Psoas muscle (tissue), 7 donors: ENCODE measurements at regions not wholly inside any gene's neighbourhood (a gene's known extent, or its start where the extent isn't known, plus 50 kb on each side); places are given as distances from the start of the nearest gene placed in this dataset.

ENCODE experiments used
- ATAC-seq, 4 donors: fragments of 200-7000 bp; cut with Tn5 transposase; one replicate each; pipeline ENCODE4 v1.9.1; 2020; ENCODE audit warnings: moderate library complexity in 3 of 4, mild to moderate bottlenecking in 2 of 4
- DNase-seq, 2 donors: peaks; one replicate each; pipeline ENCODE4 v3.0.0-alpha.2; 2020
- H3K27ac ChIP-seq: fragments of 200-600 bp; one replicate; pipeline ENCODE4 v1.8.0; 2022
- H3K27me3 ChIP-seq, 3 donors: fragments of 200-600 bp in 1 of 3; one replicate each; pipeline versions ENCODE4 v1.6.1 to v1.8.0; 2013 to 2022; ENCODE audit warnings: low read length in 2 of 3, mild to moderate bottlenecking in 2 of 3, moderate library complexity in 1 of 3; ENCODE audit not compliant: insufficient read depth in 3 of 3
- H3K36me3 ChIP-seq, 2 donors: fragments of 200-600 bp in 1 of 2; one replicate each; pipeline versions ENCODE4 v1.6.1 to v1.8.0; 2013 to 2022; ENCODE audit warnings: low read depth in 1 of 2, mild to moderate bottlenecking in 1 of 2, moderate library complexity in 1 of 2; ENCODE audit not compliant: insufficient read depth in 1 of 2
- H3K4me1 ChIP-seq: fragments of 200-600 bp; one replicate; pipeline ENCODE4 v1.8.0; 2022
- H3K4me3 ChIP-seq: fragments of 200-600 bp; one replicate; pipeline ENCODE4 v1.8.0; 2022; ENCODE audit warnings: mild to moderate bottlenecking
- H3K9me3 ChIP-seq: fragments of 200-600 bp; one replicate; pipeline ENCODE4 v1.8.0; 2022
- WGBS, 3 donors: extraction: QIAGEN DNeasy Blood & Tissue Kit; methylation state at CpG; one replicate each; pipeline versions ENCODE4 v1.1.6 to v1.1.7; 2013; 5-methylcytosine and 5-hydroxymethylcytosine counted together
- intact Hi-C, 2 donors: fragments of 100-400 bp; cut with DNase I; formaldehyde crosslinking; loops; one replicate each; pipeline versions ENCODE4 v1.11.0 to v1.14.2; 2022
- TF ChIP-seq, protein P1 (sequence below): fragments of 200-600 bp; IDR thresholded peaks from one replicate; pipeline ENCODE4 v1.8.0; 2022; ENCODE audit warnings: antibody characterized with exemption
- donor health status: healthy with polysubstance abuse.
- donor health status: DM: no; HTN: no; CAD: no; lungs with moderate emphysema.
- donor health status: Bipolar disorder and iron deficiency.
- donor health status: healthy.
- donor health status: DM: yes; HTN: yes; CAD: no.
- donor health status: DM: no; HTN: no; CAD: no.
- donor health status: DM: yes; HTN: yes; CAD: no.

- intact Hi-C loops: no loop called here
- Histone ChIP-seq H3K36me3 (no peaks in the 10 kb centered on the region), H3K27ac (no peak overlapping the region), H3K9me3 (peaks cover 4% of the 10 kb centered on the region), H3K27me3 (no peaks in the 10 kb centered on the region), H3K4me1 (no peaks in the 10 kb centered on the region), H3K4me3 (no peak overlapping the region)
- TF ChIP-seq, protein P1, sequence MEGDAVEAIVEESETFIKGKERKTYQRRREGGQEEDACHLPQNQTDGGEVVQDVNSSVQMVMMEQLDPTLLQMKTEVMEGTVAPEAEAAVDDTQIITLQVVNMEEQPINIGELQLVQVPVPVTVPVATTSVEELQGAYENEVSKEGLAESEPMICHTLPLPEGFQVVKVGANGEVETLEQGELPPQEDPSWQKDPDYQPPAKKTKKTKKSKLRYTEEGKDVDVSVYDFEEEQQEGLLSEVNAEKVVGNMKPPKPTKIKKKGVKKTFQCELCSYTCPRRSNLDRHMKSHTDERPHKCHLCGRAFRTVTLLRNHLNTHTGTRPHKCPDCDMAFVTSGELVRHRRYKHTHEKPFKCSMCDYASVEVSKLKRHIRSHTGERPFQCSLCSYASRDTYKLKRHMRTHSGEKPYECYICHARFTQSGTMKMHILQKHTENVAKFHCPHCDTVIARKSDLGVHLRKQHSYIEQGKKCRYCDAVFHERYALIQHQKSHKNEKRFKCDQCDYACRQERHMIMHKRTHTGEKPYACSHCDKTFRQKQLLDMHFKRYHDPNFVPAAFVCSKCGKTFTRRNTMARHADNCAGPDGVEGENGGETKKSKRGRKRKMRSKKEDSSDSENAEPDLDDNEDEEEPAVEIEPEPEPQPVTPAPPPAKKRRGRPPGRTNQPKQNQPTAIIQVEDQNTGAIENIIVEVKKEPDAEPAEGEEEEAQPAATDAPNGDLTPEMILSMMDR: no peak
- DNase-seq (no peak), ATAC-seq (no peak)
These were observed 335.7 kb upstream of the CDH7 start for GRCh38 chr18:65415098-65415497.

GRCh38 chr18:65414501-65414900 lies 336.3 kb upstream of the CDH7 start:
- H3K4me1 ChIP-seq: no peaks in the 10 kb centered on the region
- H3K27ac ChIP-seq: no peak overlapping the region
- H3K9me3 ChIP-seq: peaks cover 4% of the 10 kb centered on the region
- intact Hi-C loops: no loop called here
- no peaks in the 10 kb centered on the region for H3K36me3 ChIP-seq
- DNase-seq (no peak), ATAC-seq (no peak)
- H3K4me3 ChIP-seq: no peak overlapping the region
- TF ChIP-seq, protein P1: no peak
- no peaks in the 10 kb centered on the region for H3K27me3 ChIP-seq
- WGBS, 3 donors: 51 to 59% (median 57%) methylated on average over 1 of the region's 1 CpG

DNA sequence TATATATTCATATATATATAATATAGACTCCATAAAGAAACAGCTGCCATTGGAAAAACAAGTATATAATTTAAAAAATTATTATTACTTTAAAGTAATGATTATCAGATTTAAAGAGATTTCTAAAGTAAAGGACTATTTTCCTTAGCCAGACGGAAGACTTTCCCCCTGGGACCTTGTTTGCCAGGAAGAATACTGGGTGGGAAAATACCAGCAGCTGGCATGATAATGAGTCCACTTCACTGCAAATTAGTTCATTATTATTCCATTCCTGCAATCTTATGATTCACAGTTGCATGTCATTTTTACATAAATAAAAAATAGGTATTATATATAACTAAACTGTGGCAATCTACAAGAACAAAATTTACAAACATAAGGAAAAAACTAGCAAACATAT lies 339.8 kb upstream of the CDH7 start:
- intact Hi-C loops: no loop called here
- H3K36me3 ChIP-seq: no peaks in the 10 kb centered on the region
- H3K4me3 ChIP-seq: no peak overlapping the region
- H3K27me3 ChIP-seq: no peaks in the 10 kb centered on the region
- no peak for ATAC-seq
- H3K27ac ChIP-seq: no peak overlapping the region
- no peaks in the 10 kb centered on the region for H3K9me3 ChIP-seq
- WGBS, 3 donors: 22 to 35% (median 28%) methylated on average over 1 of the region's 1 CpG
- no peak for DNase-seq
- TF ChIP-seq, protein P1: no peak
- H3K4me1 ChIP-seq: no peaks in the 10 kb centered on the region

DNA sequence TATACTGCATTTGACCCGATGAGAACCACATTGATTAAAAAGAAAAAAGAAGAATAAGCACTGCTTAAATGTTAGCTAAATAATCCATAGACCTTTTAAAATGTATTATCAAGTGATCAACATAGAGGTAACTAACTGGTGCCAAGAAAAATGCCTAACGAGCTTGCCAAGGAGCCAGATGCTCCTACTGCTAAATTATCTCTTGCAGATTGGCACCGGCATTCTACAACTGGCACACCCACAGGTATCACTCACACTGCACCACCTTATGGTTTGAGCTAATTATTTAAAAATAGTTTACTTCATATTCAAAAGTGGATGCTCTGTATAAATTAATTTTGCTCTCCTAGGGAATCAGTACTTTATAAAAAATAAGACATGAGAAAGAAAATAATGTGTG lies 341.6 kb upstream of the CDH7 start:
- no peak overlapping the region for H3K27ac ChIP-seq
- TF ChIP-seq, protein P1: no peak
- H3K36me3 ChIP-seq: no peaks in the 10 kb centered on the region
- H3K4me1 ChIP-seq: no peaks in the 10 kb centered on the region
- intact Hi-C loops: no loop called here
- no peak overlapping the region for H3K4me3 ChIP-seq
- WGBS, 3 donors: 14 to 44% (median 32%) methylated on average over 3 of the region's 3 CpGs
- ATAC-seq: no peak
- no peaks in the 10 kb centered on the region for H3K9me3 ChIP-seq
- H3K27me3 ChIP-seq: no peaks in the 10 kb centered on the region
- no peak for DNase-seq

GRCh38 chr18:65403534-65403933 lies 347.3 kb upstream of the CDH7 start:
- no peaks in the 10 kb centered on the region for H3K27me3 ChIP-seq
- intact Hi-C loops: no loop called here
- H3K4me3 ChIP-seq: no peak overlapping the region
- no peaks in the 10 kb centered on the region for H3K9me3 ChIP-seq
- no peak for DNase-seq
- H3K27ac ChIP-seq: no peak overlapping the region
- TF ChIP-seq, protein P1: no peak
- no peaks in the 10 kb centered on the region for H3K36me3 ChIP-seq
- no peaks in the 10 kb centered on the region for H3K4me1 ChIP-seq
- ATAC-seq: no peak
